ENCODE measurements at regions not wholly inside any gene's neighbourhood (a gene's known extent, or its start where the extent isn't known, plus 50 kb on each side); places are given as distances from the start of the nearest gene placed in this dataset.

DNA sequence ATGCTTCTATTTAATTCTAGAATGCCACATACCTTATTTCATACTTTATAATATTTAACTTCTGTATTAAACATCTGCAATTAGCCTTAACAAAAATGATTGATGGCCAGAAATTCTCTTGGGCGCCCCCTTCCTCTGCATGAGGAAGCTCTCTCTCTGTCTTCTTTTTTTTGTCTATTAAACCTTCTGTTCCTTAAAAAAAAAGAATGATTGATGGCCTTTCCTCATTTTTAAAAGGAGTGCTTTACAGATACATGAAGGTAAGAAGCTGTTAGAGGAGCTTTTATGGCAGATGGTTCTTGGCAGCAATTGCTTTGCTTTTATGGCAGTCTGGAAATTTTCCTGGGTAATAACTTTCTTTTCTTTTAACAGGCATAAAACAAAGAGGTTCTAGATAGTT lies 526.9 kb downstream of the SLC4A3 start:
- POLR2A ChIA-PET, result no interaction called here
- no peak overlapping the region for H3K27ac ChIP-seq (ENCODE audit: extremely low read depth, low read depth, low read length)
- no peak overlapping the region for H3K4me3 ChIP-seq (ENCODE audit: low read depth, low read length)
- TF ChIP-seq ZNF10 (tag by site-specific recombination; IDR thresholded peaks at IDR 0.05), result no peak
- no peak for TF ChIP-seq SALL2 (tag by site-specific recombination; IDR thresholded peaks at IDR 0.05; ENCODE audit: borderline replicate concordance)
- TF ChIP-seq GLI2 (tag by site-specific recombination; IDR thresholded peaks at IDR 0.05; ENCODE audit: borderline replicate concordance, low read depth), result no peak
- TF ChIP-seq ZSCAN4 (tag by site-specific recombination; IDR thresholded peaks at IDR 0.05), result no peak
- TF ChIP-seq KLF7 (tag by site-specific recombination; IDR thresholded peaks at IDR 0.05; ENCODE audit: borderline replicate concordance), result no peak
- TF ChIP-seq WT1 (tag by site-specific recombination; IDR thresholded peaks at IDR 0.05), result no peak
- TF ChIP-seq ZNF677 (tag by site-specific recombination; IDR thresholded peaks at IDR 0.05), result no peak
- TF ChIP-seq, protein P1, sequence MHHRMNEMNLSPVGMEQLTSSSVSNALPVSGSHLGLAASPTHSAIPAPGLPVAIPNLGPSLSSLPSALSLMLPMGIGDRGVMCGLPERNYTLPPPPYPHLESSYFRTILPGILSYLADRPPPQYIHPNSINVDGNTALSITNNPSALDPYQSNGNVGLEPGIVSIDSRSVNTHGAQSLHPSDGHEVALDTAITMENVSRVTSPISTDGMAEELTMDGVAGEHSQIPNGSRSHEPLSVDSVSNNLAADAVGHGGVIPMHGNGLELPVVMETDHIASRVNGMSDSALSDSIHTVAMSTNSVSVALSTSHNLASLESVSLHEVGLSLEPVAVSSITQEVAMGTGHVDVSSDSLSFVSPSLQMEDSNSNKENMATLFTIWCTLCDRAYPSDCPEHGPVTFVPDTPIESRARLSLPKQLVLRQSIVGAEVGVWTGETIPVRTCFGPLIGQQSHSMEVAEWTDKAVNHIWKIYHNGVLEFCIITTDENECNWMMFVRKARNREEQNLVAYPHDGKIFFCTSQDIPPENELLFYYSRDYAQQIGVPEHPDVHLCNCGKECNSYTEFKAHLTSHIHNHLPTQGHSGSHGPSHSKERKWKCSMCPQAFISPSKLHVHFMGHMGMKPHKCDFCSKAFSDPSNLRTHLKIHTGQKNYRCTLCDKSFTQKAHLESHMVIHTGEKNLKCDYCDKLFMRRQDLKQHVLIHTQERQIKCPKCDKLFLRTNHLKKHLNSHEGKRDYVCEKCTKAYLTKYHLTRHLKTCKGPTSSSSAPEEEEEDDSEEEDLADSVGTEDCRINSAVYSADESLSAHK (tag by site-specific recombination; IDR thresholded peaks at IDR 0.05), result no peak
- TF ChIP-seq MZF1 (tag by site-specific recombination; IDR thresholded peaks at IDR 0.05; ENCODE audit: borderline replicate concordance), result no peak
- CTCF ChIA-PET, result interaction anchor here (0.6 to 1.4 kb wide), 6 partner anchors 9 to 992 kb away, joined by 3 to 5 read pairs (median 3); no protein-coding TSS in a partner anchor
- no peaks in the 10 kb centered on the region for H3K4me1 ChIP-seq (ENCODE audit: control insufficient read depth, insufficient read depth, low read length)
- no peaks in the 10 kb centered on the region for H3K36me3 ChIP-seq (ENCODE audit: control insufficient read depth in 2 of 2, insufficient read depth in 1 of 2, low read length in 2 of 2)
- no peaks in the 10 kb centered on the region for H3K9me3 ChIP-seq (ENCODE audit: control insufficient read depth, insufficient read depth, low read depth, low read length)

DNA sequence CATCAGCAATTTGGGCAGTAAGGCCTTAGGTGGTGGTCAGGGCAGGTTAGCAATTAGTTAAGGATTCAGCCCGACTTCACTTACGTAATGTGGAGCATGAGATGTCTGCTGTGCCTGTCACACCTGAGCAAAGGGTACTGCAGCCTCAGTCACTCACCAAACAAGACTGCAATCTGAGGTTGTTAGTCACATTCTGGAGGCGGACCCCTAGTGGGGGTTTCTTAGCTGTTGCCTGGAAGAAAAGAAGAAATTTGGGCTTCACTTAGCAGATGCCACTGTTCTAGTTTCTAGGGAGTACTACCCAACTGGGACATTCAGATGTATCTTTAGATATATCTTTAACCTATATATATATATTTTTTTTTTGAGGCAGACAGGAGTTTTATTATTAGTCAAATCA lies 529.9 kb downstream of the SLC4A3 start:
- TF ChIP-seq ZNF311 (tag by site-specific recombination; IDR thresholded peaks at IDR 0.05; ENCODE audit: borderline replicate concordance), result no peak
- TF ChIP-seq, protein P2, sequence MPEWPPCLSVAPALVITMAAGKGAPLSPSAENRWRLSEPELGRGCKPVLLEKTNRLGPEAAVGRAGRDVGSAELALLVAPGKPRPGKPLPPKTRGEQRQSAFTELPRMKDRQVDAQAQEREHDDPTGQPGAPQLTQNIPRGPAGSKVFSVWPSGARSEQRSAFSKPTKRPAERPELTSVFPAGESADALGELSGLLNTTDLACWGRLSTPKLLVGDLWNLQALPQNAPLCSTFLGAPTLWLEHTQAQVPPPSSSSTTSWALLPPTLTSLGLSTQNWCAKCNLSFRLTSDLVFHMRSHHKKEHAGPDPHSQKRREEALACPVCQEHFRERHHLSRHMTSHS (tag by site-specific recombination; IDR thresholded peaks at IDR 0.05), result no peak
- no peak for TF ChIP-seq ZNF37A (tag by site-specific recombination; IDR thresholded peaks at IDR 0.05)
- TF ChIP-seq ZFHX2 (tag by site-specific recombination; conservative IDR thresholded peaks at IDR 0.05), result no peak
- no peak for TF ChIP-seq GLI2 (tag by site-specific recombination; IDR thresholded peaks at IDR 0.05; ENCODE audit: borderline replicate concordance, low read depth)
- ChIA-PET POLR2A (no interaction called here), CTCF (interaction anchor here (0.6 kb wide), 1 partner anchor 31 kb away, joined by 3 read pairs; no protein-coding TSS in a partner anchor)

DNA sequence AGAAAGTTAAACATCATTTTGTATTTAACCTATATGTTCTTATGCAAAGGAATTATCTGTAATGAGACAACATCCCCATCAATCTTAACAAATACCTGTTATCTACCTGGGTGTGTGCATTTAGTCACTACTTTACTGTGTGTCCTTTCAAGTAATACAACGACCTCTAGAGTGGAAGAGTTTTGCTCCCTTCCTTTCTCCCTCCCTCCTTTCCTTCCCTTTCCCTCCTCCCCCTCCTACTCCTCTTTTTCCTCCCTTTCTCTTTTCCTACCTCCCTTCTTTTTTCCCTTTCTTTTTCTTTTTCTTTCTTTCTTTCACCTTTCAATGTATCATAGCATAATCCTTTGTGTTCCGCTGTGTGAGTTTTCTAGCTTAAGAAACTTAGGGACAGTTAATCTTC lies 532.3 kb downstream of the SLC4A3 start:
- Histone ChIP-seq H3K4me3 (ENCODE audit: low read depth, low read length) (no peak overlapping the region), H3K9me3 (ENCODE audit: control insufficient read depth, insufficient read depth, low read depth, low read length) (no peaks in the 10 kb centered on the region), H3K27ac (ENCODE audit: extremely low read depth, low read depth, low read length) (no peak overlapping the region), H3K36me3 (ENCODE audit: control insufficient read depth in 2 of 2, insufficient read depth in 1 of 2, low read length in 2 of 2) (no peaks in the 10 kb centered on the region), H3K4me1 (ENCODE audit: control insufficient read depth, insufficient read depth, low read length) (no peaks in the 10 kb centered on the region)
- CTCF ChIA-PET, result no interaction called here
- POLR2A ChIA-PET, result no interaction called here
- TF ChIP-seq PRDM1 (tag by site-specific recombination; IDR thresholded peaks at IDR 0.05) (peak; percentile 70), ZNF776 (tag by site-specific recombination; IDR thresholded peaks at IDR 0.05; ENCODE audit: borderline replicate concordance) (no peak)

More for the DNA sequence above, 529.9 kb downstream of the SLC4A3 start:
- Histone ChIP-seq H3K9me3 (ENCODE audit: control insufficient read depth, insufficient read depth, low read depth, low read length) (no peaks in the 10 kb centered on the region), H3K4me3 (ENCODE audit: low read depth, low read length) (no peak overlapping the region), H3K4me1 (ENCODE audit: control insufficient read depth, insufficient read depth, low read length) (no peaks in the 10 kb centered on the region), H3K27ac (ENCODE audit: extremely low read depth, low read depth, low read length) (no peak overlapping the region), H3K36me3 (ENCODE audit: control insufficient read depth in 2 of 2, insufficient read depth in 1 of 2, low read length in 2 of 2) (no peaks in the 10 kb centered on the region)
